NCI-H345 (cell line): ENCODE measurements at regions not wholly inside any gene's neighbourhood (a gene's known extent, or its start where the extent isn't known, plus 50 kb on each side); places are given as distances from the start of the nearest gene placed in this dataset.
"Not testable (repeated sequence)": the region's sequence is repeated elsewhere in the genome, so short reads cannot be mapped to it uniquely, and the experiment has no call there.

ENCODE experiments used
- DNase-seq: peaks from one replicate; lab custom pipeline; 2025; lab: John Stamatoyannopoulos, UW

DNA sequence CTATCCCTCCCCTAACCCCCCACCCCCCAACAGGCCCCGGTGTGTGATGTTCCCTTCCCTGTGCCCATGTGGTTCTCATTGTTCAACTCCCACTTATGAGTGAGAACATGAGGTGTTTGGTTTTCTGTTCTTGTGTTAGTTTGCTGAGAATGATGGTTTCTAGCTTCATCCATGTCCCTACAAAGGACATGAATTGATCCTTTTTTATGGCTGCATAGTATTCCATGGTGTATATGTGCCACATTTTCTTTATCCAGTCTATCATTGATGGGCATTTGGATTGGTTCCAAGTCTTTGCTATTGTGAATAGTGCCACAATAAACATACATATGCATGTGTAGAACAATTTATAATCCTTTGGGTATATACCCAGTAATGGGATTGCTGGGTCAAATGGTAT, 612.1 kb upstream of the ADGRB3 start:
- not testable (repeated sequence) for DNase-seq

- peak; percentile 15 for DNase-seq
These were observed 621.1 kb upstream of the ADGRB3 start for GRCh38 chr6:68013780-68014515.

DNA sequence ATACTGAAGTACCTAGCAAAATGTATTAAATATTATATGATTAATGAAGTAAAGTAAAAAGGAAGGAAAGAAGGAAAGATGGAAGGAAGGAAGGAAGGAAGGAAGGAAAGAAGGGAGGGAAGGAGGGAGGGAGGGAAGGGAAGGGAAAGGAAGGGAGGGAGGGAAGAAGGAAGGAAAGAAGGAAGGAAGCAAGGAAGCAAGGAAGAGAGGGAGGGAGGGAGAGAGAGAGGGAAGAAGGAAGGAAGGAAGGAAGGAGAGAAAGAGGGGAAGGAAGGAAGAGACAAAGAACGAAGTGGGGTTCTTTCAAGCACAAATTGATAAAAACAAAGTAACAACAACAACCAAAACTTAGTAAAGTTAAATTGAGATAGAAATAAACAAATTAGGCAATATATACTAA, 622.3 kb upstream of the ADGRB3 start:
- no peak for DNase-seq

GRCh38 chr6:68010936-68011335, 624.1 kb upstream of the ADGRB3 start:
- DNase-seq: no peak

DNA sequence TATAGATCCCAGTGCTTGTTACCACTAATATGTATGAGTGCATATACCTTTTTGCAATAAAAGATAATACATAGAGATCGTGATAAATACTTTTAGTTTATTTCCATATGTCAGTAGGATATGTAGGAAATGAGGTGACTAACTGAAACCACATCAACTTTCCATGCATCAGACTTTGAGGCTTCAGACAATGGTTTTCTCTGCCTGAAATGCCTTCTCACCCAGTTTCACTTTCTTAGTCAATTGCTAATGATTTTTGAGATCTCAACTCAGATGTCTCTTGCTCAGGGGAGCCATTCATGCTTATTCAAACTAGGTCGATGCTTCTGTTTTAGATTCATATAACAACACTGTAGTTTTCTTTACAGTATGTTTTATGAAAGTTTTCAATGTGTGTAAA, 626.6 kb upstream of the ADGRB3 start:
- no peak for DNase-seq

DNA sequence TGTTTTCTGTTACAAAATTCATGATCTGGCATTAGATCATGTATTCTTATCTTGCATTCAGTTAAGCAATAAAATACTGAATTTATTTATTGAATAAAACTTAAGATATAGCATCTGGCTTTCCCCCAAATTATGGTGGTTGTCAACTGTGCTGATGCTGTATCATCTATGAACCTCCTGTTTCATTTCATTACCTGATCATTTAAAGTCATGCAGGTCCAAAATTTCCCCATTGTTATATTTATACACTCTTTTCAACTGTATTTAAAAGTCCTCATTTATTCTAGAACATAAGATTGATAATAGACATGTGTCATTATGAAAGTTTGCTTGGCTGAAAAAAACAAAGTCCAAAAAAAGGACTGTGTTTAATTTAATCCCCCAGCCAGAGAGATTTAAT, 627.4 kb upstream of the ADGRB3 start:
- DNase-seq: no peak

DNA sequence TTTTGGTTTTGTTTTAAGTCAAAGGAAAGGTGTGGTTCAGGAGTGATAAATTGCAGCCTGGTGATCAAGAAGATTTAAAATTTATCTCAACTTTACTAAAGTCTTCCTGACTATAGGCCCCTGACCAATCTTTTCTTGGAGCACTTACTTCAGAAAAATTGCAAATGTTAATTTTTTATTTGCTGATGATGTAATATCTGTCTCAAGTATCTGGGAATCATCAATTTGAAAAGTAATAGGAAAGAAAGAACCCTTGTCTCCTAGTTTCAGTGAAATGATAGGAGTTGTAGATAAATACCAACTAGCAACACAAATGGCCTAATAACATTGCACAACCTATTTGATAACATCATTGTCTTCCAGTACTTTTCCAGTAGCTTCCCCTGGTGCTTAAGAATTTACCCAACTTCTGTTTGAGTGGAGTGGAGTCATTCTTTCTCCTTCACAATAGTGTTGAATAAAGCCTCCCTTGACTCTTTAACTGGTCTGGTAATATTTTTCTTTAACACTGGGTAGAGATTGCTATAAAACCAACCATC, 648.3 kb upstream of the ADGRB3 start:
- DNase-seq: no peak

DNA sequence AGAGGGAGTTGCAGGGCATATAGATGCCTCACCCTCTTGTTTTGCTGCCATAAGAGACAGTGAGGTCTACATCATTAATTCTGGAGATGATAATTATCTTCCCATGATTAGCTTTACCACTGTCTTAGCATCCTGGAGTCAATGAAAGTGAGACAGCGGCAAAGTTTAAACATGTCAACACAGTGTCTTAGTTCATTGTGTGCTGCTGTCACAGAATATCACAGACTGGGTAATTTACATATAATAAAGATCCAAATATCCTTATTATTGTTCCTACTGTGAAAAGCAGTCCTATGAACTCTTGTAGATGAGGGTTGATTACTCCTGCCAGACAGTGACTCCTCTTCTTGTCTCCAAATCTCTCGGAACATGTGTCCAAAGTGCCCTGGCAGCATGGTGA, 658.6 kb upstream of the ADGRB3 start:
- no peak for DNase-seq

DNA sequence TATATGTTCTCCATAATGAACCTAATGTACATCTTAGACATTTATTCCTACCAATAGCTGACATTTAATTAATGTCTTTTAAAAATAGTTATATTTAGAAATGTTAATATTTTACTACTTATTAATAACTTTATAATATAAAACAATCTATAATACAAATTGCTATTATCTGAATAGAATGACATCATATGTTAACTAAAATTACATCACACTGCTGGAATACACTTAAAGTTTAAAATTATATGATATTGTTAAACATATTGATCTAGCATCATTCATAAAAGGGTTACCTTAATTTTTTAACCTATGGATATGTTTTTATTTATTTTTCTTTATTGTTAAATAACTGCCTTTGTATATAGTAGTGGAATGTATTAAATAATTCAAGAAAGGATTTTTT, 660.2 kb upstream of the ADGRB3 start:
- DNase-seq: no peak

DNA sequence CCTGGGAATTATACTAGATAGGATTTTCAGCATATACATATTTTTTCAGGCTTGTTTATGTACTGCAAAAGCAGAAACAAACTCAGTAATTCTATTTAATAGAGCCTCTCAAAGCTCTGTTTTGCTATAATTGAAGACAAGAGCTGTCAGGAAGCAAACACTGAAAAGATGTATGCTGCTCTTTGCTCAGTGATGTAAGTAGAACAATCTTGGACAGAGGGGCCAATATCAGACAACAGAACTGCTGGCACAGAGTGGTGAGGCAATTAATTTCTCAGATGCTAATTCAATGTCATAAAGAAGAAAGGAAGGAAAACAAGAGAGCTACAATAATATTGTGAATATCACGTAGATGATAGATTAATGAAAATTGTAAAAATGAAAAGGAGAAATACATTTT, 663.3 kb upstream of the ADGRB3 start:
- DNase-seq: no peak

GRCh38 chr6:67966830-67967229, 668.3 kb upstream of the ADGRB3 start:
- DNase-seq: no peak

- no peak for DNase-seq
These were observed 678.7 kb upstream of the ADGRB3 start for GRCh38 chr6:67956352-67956751.

DNA sequence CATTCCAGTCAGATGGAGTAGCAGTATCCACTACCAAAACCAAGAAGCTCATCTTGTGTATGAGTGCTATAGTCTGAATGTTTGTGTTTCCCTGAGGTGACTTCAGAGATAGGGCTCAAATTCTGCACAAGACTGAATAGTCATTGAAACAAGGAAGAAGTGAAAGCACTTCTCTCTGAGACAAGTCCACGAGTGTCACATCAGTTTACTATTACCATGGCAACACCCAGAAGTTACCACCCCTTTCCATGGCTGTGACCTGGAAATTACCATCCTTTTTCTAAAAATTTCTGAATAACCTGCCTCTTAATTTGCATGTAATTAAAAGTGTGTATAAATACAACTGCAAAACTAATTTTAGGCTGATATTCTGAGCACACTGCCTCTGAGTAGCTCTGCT, 682.1 kb upstream of the ADGRB3 start:
- DNase-seq: no peak

DNA sequence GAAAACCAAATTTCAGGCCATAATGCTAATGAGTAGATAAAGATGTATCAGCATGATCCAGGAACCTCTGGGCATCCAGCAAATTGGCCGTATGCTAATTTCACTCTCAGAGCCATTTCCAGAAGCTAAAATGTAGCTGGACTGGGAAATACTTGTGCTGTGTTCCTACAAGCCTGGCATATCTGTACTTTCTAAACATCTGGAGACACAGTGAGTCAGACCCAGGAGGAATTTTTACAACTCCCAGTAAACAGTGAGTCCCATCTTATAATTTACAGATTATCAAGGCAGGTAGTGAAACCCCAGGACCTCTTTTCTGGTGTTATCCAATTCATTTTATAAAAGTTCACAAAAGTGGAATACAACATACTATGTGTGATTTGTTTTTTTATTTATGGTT, 683.0 kb upstream of the ADGRB3 start:
- DNase-seq: no peak

- not testable (repeated sequence) for DNase-seq
These were observed 687.3 kb upstream of the ADGRB3 start for GRCh38 chr6:67947762-67948161.

DNA sequence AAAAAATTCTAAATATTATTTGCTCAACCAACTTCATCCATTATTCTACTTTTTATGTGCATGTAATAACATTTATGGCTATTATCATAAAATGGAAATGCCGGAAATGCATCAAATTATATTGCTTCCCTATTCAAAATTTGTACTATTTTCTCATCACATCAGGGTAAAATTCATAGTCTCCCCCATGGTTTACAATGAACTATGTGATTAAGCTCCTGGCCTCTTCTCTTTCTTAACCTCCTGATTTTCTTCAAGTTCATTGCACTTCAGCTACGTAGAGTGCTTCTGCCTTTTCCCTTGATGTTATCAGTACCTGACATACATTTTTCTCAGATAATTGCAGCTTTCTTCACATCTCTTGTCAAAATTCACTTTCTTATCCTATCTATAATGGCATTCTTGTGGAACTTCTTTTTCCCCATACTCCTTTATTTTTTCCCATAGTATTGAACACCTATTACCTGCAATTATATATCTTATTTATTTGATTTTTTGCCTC, 699.1 kb upstream of the ADGRB3 start:
- DNase-seq: no peak

DNA sequence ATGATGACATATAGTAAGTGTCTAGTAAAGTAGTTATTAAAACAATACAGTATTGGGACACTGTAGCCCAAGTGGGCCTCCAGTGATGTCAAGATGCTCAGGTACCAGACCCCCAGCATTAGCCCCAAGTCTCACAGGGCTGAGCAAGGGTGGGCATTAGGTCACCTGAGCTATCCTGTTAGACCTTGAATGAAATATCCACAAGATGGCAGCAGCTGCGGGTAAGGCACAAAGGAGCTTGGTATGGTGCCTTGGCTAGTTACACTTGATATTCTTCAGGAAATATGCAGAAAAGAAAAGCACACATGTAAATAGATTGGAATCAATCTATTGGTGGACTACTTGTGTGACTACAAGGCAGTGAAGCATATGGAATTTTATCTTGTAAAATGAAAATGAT, 701.8 kb upstream of the ADGRB3 start:
- no peak for DNase-seq

DNA sequence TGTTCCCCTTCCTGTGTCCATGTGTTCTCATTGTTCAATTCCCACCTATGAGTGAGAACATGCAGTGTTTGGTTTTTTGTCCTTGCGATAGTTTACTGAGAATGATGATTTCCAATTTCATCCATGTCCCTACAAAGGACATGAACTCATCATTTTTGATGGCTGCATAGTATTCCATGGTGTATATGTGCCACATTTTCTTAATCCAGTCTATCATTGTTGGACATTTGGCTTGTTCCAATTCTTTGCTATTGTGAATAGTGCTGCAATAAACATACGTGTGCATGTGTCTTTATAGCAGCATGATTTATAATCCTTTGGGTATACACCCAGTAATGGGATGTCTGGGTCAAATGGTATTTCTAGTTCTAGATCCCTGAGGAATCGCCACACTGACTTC, 712.5 kb upstream of the ADGRB3 start:
- DNase-seq: not testable (repeated sequence)

DNA sequence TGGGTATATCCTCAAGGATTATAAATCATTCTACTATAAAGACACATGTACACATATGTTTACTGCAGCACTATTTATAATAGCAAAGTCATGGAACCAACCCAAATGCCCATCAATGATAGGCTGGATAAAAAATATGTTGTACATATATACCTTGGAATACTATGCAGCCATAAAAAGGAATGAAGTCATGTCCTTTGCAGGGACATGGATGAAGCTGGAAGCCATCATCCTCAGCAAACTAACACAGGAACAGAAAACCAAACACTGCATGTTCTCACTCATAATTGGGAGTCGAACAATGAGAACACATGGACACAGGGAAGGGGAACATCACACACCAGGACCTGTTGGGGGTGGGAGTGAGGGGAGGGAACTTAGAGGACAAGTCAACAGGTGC, 715.0 kb upstream of the ADGRB3 start:
- not testable (repeated sequence) for DNase-seq

DNA sequence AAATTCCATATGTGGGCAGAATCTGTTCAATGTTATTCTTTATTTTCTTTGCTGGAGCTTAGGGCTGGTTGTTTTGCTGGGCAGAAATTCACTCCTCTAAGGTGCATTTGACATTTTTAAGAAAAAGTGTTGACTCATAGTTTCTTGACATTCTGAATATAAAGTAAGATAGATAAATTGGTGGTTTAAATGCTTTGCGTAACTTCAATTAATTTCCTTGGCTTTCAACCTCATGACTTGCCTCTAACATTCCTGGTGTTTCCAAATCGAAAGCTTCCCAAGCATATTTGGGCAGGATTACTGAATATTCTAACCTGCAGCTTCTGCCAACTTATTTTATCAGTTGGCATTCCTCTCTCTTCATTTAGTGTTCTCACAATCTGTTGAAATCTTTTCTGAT, 718.7 kb upstream of the ADGRB3 start:
- DNase-seq: no peak

GRCh38 chr6:67914419-67914818, 720.7 kb upstream of the ADGRB3 start:
- DNase-seq: no peak

DNA sequence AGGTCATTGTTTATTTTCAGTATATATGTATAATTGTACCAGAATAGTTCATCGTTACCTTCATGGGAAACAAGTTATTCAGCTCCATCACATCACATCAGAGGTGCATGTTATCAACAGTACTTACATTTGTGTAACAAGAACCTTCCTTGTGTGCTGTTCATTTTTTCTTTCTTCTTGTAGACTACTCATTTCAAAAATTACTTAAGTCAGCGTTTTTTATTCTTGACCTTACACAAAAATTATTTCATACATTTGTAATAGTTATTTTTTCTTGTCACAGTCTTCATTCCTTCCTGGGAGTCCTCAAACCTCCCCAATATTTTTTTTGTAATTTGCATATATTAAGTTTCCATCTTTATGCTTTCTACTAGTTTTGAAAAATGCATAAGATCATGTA, 725.7 kb upstream of the ADGRB3 start:
- no peak for DNase-seq

DNA sequence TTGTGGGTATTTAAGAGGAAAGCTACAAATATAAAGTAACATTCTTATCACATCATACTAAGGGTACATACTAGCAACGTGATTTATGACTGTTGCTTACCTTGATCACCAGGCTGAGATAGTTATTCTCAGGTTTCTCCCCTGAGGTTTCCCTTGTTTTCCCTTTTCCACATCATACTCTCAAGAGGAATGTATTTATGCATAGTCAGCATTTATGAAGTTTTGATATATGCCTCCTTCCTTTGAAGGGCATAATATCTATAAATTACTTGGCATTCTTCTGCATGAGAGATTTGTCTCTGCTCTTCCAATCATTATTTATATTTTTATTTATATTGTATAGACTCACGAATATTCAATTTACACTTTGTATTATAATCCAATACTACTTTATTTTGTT, 726.7 kb upstream of the ADGRB3 start:
- no peak for DNase-seq

DNA sequence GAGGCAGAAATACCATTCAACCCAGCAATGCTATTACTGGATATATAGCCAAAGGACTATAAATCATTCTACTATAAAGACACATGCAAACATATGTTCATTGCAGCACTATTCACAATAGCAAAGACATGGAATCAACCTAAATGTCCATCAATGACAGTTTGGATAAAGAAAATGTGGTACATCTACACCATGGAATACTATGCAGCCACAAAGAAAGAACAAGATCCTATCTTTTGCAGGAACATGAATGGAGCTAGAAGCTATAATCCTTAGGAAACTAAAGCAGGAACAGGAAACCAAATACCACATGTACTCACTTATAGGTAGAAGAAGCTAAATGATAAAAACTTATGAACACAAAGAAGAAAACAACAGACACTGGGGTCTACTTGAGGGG, 730.3 kb upstream of the ADGRB3 start:
- not testable (repeated sequence) for DNase-seq
